D341Med (cell line): ENCODE measurements at regions not wholly inside any gene's neighbourhood (a gene's known extent, or its start where the extent isn't known, plus 50 kb on each side); places are given as distances from the start of the nearest gene placed in this dataset.
"Not testable (repeated sequence)": the region's sequence is repeated elsewhere in the genome, so short reads cannot be mapped to it uniquely, and the experiment has no call there.

Experiments
- DNase-seq: peaks from one replicate; pipeline ENCODE4 v3.0.0; 2012; ENCODE audit warnings: low spot score

GRCh38 chr1:103348136-103348535 lies 177.4 kb upstream of the RNPC3 start:
- DNase-seq: no peak

- no peak for DNase-seq
These were observed 180.6 kb upstream of the RNPC3 start for GRCh38 chr1:103344930-103345329.

GRCh38 chr1:103341377-103341880 lies 184.1 kb upstream of the RNPC3 start:
- DNase-seq: no peak

GRCh38 chr1:103337779-103338178 lies 187.7 kb upstream of the RNPC3 start:
- no peak for DNase-seq

- DNase-seq: no peak
These were observed 189.1 kb upstream of the RNPC3 start for GRCh38 chr1:103336408-103336807.

GRCh38 chr1:103333141-103333540 lies 192.4 kb upstream of the RNPC3 start:
- no peak for DNase-seq

GRCh38 chr1:103327054-103327719 lies 198.3 kb upstream of the RNPC3 start:
- DNase-seq: no peak

- DNase-seq: no peak
These were observed 198.9 kb upstream of the RNPC3 start for GRCh38 chr1:103326595-103326994.

GRCh38 chr1:103309786-103310185 lies 201.5 kb upstream of the COL11A1 start:
- DNase-seq: no peak

GRCh38 chr1:103307751-103308150 lies 199.4 kb upstream of the COL11A1 start:
- no peak for DNase-seq

GRCh38 chr1:103283841-103284669 lies 175.7 kb upstream of the COL11A1 start:
- DNase-seq: no peak

GRCh38 chr1:103283371-103283770 lies 175.0 kb upstream of the COL11A1 start:
- DNase-seq: no peak

GRCh38 chr1:103275725-103276124 lies 167.4 kb upstream of the COL11A1 start:
- DNase-seq: no peak

GRCh38 chr1:103274886-103275285 lies 166.6 kb upstream of the COL11A1 start:
- DNase-seq: no peak

- no peak for DNase-seq
These were observed 164.8 kb upstream of the COL11A1 start for GRCh38 chr1:103273106-103273505.

GRCh38 chr1:103271471-103271870 lies 163.1 kb upstream of the COL11A1 start:
- not testable (repeated sequence) for DNase-seq

- DNase-seq: no peak
These were observed 159.6 kb upstream of the COL11A1 start for GRCh38 chr1:103267893-103268292.

- DNase-seq: no peak
These were observed 158.9 kb upstream of the COL11A1 start for GRCh38 chr1:103267266-103267665.

GRCh38 chr1:103266036-103266435 lies 157.7 kb upstream of the COL11A1 start:
- DNase-seq: no peak

GRCh38 chr1:103265551-103265950 lies 157.2 kb upstream of the COL11A1 start:
- no peak for DNase-seq

GRCh38 chr1:103259982-103260381 lies 151.7 kb upstream of the COL11A1 start:
- no peak for DNase-seq

- DNase-seq: no peak
These were observed 148.2 kb upstream of the COL11A1 start for GRCh38 chr1:103256490-103256889.

- DNase-seq: no peak
These were observed 146.4 kb upstream of the COL11A1 start for GRCh38 chr1:103254691-103255090.
